Lung microvascular endothelial cell (primary cell): ENCODE measurements at regions not wholly inside any gene's neighbourhood (a gene's known extent, or its start where the extent isn't known, plus 50 kb on each side); places are given as distances from the start of the nearest gene placed in this dataset.

Source experiments
- DNase-seq, 2 donors: peaks; one replicate each; pipeline versions ENCODE4 v3.0.0 to v3.0.0-alpha.2; 2010; ENCODE audit warnings: low read depth in 2 of 2

DNA sequence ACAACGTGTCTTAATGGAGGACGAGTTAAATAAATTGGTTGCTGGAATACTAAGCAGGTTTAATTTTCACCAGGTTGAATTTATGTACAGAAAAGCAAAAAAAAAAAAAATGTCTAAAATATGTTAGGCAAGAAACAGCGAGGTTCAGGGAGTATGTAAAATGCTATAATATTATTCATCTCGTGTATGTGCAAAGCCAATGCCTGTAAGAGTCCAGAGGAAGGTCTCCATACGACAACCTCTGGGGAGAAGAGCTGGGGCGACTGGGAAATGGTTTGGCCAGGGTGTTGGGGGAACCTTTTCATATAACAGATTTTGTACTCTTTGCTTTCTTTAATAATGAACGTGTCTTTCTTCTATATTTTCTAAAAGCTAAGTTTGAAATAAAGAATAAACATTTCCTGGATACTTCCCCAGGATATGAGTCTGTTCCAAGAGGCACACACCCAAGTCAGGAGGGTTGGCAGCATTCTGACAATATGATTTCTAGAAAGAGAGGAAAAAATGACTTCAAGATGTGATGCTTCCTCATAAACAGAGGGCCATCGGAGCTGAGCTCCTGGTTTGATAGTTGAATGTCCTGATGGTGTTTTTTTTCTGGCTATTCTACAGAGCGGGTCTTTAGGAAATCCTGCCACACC lies 208.6 kb upstream of the MGMT start:
- DNase-seq, result peak in 1 of 2 donors; percentile 34

DNA sequence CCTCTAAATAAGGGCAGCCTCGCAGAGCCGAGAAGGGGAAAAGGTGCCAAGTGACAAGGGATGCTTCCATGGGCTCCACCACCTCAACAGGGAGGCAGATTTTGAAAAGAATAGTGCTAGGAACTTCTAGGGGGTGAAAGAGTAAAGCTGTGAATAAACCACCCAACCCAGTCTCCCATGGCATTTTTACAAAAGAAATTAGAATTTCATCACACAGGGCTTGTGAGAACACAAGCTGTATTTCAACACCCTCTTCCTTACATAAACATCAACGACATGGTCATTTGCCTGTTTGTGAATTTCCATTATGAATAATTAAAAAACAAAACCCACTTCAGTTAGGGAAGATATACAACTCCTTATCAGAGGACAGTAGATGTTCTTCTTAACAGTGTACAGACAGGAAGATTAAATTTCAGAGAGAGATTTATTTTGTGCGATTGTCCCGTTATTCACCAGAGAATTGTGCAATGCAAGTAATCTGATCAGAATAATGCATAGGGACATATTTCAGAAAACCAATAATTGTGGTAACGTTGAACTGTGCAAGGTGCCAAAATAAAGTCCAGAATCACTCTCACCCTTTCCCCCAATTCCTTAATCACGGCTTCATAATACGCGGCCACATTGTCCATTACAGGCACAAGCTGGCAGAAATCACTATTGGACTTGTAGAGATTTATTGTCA lies 207.8 kb upstream of the MGMT start:
- DNase-seq, result peak in 1 of 2 donors; percentile 23

DNA sequence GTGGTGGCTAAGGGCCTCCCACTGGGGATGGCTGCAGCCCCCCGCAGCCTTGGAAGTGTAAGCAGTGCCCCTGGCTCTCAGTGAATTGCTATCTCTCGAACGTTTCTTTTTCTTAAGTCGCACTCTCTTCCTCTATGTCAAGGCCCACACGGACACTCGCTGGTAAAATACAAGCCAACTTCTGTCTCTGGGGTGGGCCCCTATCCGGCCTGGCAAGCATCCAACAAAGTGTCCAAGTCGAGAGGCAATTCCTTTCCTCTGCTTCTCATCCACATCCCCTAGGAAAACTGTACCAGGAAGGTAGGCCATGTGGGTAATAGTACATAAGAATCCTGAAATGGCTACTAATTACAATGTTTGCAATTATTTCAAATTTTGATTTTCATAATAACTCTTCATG lies 194.9 kb upstream of the MGMT start:
- DNase-seq, result peak in 1 of 2 donors; percentile 5

DNA sequence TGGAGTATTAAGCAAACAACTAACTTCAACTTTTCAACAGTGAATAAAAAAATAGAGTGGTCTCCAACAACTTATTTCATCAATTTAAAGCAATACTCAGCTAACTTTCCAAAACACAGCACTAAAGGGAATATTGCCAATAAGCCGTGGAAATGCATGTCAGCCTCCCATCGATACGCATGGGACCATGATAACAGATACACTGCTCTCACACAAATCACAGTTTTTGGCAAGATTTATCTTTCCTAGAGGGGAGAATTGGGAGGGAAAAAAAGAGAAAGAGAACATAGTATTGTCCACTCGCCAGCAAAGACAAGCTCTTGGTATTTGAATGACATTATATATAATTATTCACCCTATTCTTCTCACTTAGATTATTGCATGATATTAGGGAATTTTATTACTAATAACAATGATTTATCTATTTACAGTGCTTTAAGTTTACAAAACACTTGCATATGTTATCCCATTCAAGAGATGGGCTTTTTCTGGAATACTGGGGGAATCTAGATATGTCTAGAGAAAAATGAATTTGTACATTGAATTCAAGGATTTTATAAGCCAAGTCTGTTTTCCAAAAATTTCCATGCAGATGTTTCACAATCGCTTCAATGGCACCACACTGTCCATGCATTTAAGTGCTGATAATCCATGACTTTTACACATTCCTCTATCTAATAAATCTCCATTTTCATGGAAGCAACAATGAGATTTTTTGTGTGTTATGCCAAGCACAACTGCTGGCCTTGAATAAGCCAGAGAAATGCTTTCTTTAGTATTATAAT lies 194.0 kb upstream of the MGMT start:
- no peak for DNase-seq

DNA sequence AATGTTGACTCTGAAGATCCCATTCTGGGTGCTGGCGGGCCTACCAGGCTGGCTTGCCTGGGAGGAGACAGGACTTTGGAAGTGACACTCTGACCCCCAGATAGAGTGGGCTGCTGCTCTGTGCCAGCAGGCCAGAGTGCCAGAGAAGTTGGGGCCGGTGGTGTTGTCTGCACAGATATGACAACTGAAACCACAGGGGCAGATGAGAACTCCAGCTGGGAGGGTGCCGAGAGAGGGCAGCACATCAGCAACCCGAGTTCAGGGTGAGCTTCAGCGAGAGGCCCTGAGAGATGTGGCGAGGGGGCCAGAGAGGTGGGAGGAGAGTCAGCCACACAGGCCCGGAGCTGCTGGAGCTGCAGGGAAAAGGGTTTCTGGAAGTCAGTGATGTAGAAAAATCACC lies 193.2 kb upstream of the MGMT start:
- DNase-seq, result no peak

DNA sequence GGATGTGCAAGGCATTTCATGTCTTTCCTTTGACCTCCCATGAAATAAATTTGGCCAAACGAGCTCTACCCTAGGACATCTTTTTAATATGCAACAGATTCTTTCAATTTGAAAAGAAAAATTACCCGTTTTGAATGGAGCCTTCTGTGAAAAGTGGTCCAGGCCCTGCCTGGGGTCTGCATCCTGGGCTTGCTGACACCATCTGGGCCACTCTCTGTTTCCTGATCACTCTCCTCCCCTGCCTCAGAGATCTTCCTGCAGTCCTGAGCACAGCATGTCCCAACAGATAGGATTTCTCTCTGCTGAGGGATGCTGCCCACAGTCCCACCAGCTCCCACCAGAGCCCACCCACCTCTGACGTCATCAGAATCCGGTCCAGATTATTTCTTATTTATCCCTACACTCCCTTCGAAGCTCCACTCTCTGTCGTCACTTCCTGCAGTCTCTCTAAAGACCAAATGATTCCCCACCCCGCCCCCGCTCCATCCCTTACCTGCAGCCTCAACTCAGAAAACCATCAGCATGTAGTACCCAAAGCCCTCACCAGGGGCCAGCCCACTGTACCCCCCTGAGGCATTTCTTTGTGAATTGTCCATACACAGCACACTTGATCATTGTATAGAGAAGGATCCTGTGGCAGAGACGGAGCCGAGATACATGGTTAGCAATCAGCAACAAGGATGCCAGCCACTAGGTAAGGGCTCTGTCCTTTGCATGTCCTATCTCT lies 192.1 kb upstream of the MGMT start:
- no peak for DNase-seq

DNA sequence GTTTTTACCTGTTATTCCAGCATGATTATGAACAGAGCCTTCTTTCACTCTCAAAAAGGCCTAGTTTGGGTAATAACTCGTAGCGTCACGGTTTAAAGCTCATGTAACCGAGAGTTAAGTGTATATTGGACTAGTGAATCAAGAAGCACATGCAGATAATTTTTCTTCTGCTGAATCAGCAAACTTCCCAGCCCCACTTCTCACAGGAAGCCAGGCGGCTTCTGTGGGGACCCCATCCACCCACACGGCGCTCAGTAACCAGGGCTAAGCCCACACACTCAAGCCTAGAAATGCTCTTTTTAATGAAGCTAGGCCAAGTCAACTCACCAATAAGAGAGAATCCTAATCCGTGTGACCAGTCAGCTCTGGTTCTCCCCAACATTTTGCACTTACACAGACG lies 191.2 kb upstream of the MGMT start:
- no peak for DNase-seq

DNA sequence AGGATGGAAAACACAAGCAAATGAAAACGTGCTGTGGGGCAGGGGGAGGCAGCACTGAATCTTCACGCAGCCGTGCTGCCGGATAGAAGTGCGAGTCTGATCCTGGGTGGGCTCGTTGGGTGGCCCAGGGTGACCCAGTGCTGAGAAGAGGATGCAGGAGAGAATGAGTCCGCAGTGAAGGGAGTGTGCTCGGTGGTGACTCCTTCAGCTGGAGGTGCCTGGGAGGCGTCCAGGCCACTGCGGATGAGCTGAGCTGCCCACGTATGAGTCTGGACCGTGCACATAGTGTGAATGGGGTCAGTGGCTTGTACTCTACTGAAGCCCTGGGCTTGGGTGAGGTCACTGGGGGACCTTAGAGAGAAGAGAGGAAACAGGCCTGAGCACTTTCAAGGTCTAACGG lies 190.0 kb upstream of the MGMT start:
- no peak for DNase-seq

DNA sequence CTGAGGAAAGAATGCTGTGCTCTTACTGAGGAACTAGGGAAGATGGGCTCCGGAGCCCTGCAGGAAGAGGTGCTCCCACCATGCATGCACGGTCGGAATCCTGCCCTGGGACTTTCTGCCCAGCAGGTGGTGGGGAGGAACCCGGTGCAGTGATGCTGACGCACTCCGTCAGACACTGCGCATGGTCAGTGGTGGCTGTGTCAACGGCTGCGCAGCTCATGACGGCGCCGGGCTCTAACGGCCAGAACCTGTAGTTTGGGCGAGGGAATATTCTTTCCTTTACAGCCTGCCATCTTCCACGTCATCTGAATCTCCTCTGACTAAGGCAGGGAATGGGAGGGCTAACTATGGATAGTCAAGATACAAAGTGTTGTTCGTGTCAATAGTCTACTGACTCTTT lies 189.2 kb upstream of the MGMT start:
- no peak for DNase-seq

DNA sequence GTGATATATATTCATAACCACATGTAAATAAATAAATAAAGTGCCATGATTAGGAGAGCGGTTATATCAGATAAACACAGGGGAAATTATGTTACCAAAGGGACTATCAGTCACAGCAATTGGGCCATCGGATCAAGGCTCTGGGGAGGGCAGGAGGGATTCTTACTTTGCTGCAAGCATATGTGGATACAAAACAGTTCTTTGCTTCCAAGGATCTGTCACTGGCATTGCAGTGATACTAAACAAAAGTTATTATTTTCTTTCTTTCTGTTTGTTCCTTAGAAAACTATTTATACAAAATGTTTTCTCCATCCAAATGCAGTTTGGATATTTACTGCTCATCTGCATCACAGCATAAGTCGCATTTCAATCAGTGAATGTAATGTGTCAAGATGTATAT lies 188.4 kb upstream of the MGMT start:
- no peak for DNase-seq

DNA sequence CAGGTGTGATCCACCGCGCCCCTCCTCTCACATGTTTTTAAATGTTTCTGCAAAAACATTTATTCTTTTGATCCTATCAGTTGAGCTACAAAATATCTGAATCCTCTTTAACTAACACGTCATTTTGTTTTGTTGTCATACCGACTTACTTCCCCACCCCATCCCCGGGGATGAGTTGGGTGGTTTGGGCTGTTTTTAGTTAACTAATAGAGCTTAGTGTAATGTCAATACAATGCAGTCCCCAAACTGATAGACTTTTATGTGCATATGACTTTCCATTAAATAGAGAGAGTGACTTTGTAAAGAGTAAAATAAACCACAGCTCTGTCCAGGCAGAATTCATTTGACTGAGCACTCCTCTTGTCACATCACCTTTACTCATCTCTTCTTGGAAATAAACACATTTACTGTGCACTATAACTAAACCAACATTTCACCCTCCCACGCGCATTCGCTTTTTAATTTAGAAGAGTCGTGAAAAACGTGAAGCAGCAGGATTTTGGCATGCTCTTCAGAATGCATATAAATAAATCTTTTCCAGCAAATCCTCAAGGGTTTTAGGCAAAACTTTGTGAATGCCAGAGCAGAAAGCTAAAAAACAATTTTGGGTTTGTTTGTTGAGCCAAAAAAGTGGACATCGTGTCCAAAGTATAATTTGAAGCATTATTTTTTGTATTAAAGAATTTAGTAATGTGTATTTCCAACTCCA lies 187.4 kb upstream of the MGMT start:
- no peak for DNase-seq

DNA sequence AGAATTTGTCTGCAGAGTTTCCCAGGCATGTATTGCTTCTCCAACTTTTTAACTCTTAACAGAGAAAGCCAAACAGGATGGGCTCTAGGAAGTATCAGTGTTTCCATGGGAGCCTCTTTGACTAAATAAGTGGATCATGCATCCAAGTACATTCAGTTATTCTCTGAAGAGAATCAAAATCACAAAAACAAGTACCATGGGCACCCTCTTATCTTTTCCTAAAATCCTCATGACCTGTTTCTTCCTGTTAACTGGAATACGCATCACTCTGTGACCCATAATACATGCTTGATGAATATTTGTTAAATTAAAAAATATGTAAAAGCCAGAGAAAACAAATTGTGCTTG lies 186.9 kb upstream of the MGMT start:
- DNase-seq, result no peak

DNA sequence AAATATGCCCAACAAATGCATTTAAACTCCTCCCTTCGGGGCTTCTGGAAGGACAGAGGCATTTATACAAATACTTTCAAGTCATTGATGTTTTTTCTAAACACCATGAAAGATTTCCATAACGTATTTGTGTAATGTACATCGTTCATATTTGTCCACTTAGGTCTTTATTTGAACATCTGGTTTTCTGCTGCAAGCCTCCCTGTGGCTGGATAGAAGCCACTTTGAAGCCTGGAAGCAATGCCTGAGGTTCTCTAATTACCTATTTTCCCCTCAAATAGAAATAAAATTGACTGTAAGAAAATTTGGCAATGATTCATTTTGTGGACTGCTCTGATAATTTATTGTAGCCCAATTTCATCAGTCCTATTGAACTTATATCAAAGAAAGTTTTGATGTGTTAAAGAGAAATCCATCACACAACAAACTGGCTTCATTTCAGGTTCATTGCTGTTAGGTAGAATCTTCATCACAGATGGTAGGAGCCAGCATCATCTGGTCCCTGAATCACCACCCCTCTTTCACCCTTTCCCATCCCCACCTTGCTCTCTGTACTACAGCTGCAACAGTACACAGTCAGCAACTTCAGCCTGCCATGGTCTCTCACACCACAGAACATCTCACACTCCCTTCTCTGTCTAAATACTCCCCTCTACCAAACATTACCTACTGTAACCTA lies 186.0 kb upstream of the MGMT start:
- DNase-seq, result no peak

DNA sequence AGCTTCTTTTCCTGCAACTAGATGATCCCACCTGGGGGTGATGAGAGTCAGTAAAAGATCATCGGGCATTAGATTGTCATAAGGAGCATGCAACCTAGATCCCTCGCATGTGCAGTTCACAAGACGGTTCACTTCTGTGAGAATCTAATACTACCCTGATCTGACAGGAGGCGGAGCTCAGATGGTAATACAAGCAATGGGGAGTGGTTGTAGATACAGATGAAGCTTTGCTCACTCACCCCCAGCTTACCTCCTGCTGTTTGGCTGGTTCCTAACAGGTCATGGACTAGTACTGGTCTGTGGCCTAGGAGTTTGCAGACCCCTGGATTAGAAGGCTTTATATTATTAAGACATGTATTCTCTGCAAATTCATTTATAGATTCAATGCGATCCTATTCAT lies 181.6 kb upstream of the MGMT start:
- DNase-seq, result no peak

DNA sequence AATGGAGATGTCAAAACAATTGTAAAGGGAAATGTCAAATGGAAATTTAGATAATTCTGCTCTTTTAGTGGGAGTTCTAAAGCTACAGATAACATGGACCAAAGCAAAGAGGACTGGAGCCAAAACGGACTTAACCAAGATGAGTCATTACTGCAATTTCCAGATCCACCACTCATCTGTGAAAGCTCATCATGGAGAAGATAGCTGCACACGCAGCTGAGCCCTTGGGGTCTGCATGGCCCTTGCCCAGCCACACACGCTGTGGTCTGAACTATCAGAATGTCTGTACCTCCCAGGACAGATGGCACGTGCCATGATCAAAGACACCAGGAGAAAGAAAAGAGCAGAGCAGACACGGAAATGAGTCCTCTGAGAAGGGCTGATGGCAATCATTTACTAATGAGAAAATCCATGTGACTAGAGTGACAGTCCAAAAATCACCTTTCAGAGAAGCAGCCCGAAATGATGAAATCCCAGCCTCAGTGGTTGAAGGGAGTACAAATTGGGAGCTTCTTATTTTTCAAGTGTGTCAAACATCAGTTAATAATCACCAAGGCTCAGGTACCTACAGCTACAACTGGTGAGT lies 177.9 kb upstream of the MGMT start:
- no peak for DNase-seq

DNA sequence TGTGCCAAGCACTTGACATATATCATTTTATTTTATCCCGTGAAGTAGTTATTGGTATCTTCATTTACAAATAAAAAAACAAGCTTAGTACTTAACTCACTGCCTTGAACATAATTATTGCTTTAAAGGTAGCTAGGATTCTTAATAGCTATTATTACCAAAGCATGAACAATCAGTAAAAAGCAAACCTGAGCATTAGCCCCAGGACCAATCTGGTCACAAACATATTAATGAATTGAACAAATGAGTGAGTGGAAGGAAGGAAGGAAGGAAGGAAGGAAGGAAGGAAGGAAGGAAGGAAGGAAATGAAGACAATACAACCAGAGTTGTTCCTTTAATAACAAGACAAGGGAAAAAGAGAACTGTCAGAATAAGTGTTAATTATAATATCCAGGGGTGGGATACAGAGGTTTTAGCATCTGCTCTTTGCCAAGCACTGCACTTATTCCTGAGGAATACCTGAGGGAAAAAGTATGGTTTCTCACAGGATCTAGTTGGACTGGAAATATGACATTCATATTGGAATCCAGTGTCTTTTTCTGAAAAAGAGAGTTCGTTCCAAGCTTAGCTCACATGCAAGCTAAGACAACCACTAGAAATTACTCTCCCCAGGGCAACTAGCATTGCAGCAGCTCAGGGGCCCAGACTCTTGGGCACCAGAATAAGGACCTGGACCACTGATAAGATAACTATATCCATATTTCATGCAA lies 172.9 kb upstream of the MGMT start:
- no peak for DNase-seq

DNA sequence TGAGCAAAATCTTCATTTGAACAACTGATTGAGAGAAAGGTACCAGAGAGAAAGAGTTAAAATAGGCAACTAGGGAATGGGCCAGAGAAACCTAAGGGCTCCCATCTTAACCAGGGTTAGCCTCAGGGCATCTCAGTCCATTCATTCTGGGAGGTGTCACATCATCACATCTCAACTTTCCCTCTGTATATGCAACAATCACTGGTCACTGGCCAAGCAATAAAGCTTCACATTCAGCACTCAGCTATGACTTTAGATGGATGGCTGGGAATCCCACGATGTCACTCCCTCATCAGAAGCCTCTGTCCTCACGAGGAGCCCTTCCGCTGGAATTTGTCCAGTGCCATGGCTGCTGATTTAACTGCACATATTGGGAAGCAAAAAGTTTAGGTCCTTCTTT lies 172.1 kb upstream of the MGMT start:
- DNase-seq, result no peak

DNA sequence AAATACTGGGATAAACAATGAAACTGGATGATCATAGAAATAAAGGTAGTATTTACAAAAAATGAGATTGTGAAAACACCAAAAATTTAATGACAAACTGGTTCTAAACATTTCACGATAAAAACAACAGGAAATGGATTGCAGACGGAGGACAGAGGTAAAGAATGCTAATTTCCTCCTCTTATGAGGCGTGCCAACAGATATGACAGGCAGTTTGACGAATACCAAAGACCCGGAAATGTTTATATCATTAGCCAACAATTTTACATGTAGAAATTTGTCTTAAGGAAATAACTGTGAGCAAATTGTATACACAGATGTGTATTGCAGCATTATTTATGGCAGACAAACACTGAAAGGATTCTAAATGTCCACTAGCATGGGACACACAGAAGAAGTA lies 162.0 kb upstream of the MGMT start:
- DNase-seq, result peak; percentile 17 to 63

DNA sequence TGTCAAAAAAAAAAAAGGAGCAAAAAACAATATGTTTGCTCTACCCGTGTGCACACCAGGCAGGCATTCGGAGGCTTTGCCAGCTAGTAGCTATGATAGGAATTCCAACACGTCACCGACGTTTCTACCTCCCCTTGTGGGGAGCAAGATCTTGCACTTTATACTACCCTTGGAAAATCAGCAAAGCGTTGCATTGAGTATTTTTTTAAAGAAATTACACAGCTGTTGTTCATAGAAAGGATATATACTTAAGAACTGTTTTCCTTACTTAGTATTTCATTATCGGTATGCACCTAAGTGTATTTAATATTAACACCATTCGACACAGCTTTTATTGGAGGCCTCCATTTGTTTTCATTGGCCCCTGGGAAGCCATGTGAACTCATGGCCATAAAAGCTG lies 159.9 kb upstream of the MGMT start:
- no peak for DNase-seq

DNA sequence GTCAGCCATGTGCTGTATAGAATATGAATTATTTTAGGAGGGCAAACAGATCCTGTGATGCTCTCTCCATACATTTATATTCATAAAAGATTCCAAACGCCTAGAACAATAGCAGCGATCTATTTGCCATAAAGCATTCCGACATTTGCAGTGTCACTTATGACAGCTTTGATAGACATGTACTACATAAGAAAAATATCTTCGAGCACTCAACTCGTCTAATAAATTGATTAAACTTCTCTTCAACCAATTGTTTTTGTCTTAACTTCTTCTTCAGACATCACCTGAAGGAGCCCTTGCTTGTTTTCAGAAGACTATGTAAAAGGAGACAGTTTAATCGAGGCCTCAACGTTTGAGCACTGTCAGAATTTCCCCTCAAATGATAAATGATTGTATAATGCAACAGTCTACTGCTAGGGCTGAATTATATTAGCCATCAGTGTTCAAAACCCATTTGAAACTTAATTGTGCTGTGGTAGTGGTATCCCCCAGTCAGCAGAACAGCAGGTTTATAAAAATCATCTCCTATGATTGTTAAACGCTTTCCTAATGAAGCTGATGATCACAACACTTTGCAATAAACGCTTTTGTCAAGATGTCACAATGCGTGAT lies 158.0 kb upstream of the MGMT start:
- no peak for DNase-seq
